HG03565 (cell line): ENCODE measurements at regions not wholly inside any gene's neighbourhood (a gene's known extent, or its start where the extent isn't known, plus 50 kb on each side); places are given as distances from the start of the nearest gene placed in this dataset.

ENCODE experiments used
- ATAC-seq: cut with Tn5 transposase; IDR thresholded peaks from one replicate; pipeline ENCODE4 v1.9.1; 2021; ENCODE audit warnings: mild to moderate bottlenecking, moderate library complexity; ENCODE audit not compliant: unreplicated experiment

GRCh38 chr15:39454189-39454986 is 126.5 kb upstream of the THBS1 start:
- ATAC-seq, result no peak

GRCh38 chr15:39455471-39455991 is 125.3 kb upstream of the THBS1 start:
- ATAC-seq, result no peak

DNA sequence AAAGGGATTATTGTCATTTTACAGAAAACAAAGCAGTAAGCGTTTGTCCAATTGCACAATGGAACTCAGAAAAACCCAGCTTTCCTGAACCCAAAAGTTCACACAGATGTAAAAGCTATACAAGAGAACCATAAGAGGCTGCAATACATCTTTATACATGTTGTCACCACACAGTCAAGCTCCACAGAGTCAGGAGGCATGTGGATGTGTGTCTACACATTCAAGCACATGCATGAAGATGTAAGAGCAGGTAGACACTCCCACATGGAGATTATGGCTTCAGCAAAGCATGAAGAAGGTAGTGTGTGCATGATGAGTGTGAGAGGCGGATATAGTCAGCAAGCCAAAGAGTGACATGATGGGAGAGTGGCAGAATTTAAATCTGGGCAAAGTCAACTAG is 124.7 kb upstream of the THBS1 start:
- ATAC-seq, result no peak

GRCh38 chr15:39456582-39457330 is 124.1 kb upstream of the THBS1 start:
- no peak for ATAC-seq

DNA sequence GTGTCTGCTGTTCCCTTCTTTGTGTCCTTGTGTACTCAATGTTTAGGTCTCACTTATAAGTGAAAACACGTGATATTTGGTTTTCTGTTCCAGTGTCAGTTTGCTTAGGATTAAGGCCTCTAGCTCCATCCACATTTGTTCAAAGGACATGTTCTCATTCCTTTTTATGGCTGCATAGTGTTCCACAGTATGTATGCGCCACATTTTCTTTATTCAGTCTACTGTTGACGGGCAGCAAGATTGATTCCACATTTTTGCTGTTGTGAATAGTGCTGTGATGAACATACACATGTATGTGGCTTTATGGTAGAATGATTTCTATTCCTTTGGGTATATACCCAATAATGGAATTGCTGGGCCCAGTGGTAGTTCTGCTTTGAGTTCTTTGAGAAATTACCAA is 122.7 kb upstream of the THBS1 start:
- ATAC-seq, result no peak

- no peak for ATAC-seq
These were observed 121.3 kb upstream of the THBS1 start for GRCh38 chr15:39459548-39459947.

GRCh38 chr15:39460748-39461147 is 120.1 kb upstream of the THBS1 start:
- ATAC-seq, result no peak

DNA sequence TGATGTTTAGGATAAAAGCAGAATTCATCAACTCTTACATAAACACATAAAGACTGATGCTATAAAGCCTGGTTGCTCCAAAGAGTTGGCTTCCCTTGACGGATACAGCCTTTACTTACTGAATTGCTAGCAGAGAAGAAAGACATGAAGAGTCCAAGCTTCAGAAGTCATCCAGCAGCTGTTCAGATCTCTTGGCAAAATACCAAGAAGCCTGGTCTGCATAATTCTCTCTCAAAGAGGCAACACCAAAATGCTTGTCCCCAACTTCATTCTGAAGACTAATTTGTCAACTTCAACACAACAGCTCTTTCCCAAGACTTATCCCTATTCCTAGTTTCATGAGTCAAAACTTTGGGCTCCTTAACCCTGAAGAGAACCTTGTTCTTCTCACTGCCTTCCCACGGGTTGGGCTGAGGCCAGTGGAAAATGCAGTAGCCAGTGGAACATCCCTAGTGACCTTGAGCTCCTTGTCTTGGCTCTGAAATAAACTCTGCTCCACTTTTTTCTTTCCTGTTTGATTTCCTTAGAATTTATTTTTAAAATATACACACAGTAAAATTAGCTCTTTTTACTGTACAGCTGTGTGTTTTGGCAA is 119.2 kb upstream of the THBS1 start:
- ATAC-seq, result no peak

- no peak for ATAC-seq
These were observed 118.2 kb upstream of the THBS1 start for GRCh38 chr15:39462691-39463090.

DNA sequence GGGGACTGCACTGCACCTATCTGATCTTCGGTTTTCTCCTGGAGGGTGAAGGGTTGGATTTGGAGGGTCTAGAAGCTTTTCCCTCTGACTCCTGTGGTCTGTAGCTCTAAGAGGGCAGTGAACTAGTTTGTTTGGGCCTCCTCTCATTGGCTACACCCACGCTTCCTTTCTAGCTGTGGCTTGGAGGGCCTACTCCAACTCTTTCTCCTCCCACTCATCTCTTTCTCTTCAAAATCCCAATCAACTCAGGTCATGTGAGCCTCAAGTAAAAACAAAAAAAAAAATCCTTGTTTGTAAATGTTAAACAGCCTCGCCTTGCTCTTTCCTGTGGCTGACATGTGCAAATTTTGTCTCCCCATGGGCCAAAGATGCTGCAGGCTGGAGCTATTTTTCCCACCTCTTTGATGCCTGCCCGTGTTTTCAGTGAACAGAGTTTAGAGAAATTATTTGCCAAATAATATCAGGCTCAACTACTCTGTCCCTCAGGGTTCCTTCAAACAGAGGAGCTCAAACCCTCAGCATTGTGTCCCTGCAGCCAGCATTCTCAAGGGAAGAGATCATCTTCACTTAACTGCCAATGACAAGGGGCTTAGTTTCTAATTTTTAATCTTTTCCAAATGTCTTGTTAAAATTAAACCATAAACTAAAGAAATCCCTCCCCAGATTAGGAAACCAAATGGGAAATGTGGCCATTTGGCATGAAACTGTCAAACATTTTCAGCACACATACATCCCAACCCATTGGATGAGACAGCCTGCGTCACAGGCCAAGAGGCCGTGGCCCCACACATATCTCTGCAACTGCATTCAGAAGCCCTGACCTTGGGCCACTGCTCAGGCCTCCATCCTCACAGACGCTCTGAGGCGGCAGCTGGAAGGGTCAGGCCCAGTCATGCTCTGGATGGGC is 114.8 kb upstream of the THBS1 start:
- no peak for ATAC-seq

DNA sequence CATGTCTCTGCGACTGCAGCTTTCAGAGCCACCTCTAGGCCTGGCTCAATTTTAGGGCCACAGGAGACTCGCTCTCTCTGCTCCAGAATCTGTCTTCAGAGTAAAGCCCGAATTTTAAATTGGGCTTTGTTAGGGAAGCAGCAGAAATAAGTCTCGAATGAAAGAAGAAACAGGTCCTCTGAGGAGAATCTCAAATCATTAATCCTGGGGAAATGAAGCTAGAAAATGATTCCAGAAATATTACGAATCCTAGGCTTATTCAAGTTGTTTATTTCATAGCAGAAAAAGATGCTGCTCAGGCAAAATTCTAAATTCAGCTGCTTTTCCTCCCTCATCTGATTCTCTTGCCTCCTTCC is 114.2 kb upstream of the THBS1 start:
- ATAC-seq, result no peak

DNA sequence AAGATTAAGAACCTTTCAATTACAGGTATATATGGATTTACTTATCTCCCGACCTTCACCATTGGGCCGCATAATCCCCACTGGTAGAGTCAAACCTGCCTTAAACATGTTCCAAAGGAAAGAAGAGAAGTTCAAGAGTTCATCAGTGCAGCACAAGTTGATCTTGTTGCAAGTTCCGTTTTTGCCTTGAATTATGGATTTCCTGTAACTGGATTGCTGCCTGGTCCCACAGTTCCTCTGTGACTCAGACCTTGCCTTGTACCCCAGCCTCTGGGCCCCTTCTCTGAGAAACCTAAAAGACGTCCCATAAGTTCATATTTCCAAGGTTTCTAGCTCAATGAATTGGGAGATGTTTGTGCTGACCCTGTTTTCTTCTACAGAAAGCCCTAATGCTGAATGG is 112.5 kb upstream of the THBS1 start:
- ATAC-seq, result no peak

GRCh38 chr15:39468828-39469227 is 112.1 kb upstream of the THBS1 start:
- ATAC-seq, result no peak

DNA sequence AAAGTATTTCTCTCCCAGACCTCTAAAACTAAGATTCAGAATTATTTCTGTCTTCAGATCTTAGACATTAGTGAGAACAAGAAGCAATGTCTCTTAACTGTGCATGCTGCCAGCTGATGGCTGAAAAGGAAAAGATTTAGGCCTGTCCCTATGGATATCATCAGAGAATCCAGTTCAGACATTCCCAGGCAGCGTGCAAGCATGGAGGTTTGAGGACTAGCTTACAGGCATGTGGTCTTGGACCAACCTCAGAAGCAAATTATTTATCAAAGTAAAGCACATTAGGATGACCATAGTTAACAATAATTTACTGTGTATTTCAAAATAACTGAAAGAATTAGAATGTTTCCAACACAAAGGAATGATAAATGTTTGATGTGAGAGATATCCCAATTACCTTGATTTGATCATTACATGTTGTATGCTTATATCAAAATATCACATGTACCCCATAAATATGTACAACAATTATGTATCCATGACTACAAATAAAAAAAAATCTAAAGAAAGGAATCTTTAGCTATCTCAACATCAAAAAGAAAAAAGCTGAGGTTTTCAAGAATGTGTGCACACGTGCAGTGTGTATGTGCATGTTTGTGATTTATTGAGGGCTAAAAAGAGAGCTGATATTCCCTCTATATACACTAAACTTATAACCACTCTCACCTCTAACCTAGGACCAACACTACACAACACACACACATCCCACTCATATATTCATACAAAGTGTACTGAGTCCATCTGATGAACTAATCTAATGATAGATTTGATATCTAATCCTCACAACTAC is 108.9 kb upstream of the THBS1 start:
- no peak for ATAC-seq

DNA sequence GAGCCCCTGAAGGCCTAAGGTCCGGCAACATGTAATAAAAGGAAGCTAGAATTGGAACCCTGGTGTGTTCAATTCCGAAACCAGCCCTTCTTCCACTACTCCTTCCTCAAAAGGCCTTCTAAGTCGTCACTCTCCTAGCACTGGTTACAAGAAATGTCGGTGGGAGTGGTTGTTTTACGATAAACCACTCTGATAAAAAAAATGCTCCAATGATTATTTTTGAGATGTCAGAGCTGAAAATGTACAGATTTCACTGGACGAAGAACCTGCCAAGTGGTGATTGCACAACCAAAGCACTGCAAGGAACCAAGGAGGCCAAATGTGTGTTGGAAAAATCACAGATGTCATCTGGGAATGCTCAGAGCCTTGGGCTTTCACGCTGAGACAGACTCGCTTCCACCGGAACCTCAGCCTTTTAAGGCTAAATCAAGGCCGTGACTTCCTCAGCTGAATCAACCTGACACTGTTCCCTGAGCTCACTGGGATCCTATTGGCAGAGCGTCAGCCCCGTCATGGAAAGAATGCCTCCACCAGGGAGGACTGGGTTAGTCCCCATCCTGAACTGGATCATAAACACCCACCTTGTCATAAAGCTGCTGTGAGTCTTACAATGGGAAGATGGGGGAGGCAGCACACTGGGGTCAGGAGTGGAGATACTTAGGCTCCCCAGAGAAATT is 108.1 kb upstream of the THBS1 start:
- ATAC-seq, result no peak

GRCh38 chr15:39473298-39473947 is 107.5 kb upstream of the THBS1 start:
- no peak for ATAC-seq

- no peak for ATAC-seq
These were observed 106.2 kb upstream of the THBS1 start for GRCh38 chr15:39474657-39475056.

GRCh38 chr15:39478996-39479395 is 101.9 kb upstream of the THBS1 start:
- no peak for ATAC-seq

- ATAC-seq, result no peak
These were observed 101.0 kb upstream of the THBS1 start for GRCh38 chr15:39479911-39480310.
